ENCODE measurements at regions not wholly inside any gene's neighbourhood (a gene's known extent, or its start where the extent isn't known, plus 50 kb on each side); places are given as distances from the start of the nearest gene placed in this dataset.
"Not testable (repeated sequence)": the region's sequence is repeated elsewhere in the genome, so short reads cannot be mapped to it uniquely, and the experiment has no call there.

DNA sequence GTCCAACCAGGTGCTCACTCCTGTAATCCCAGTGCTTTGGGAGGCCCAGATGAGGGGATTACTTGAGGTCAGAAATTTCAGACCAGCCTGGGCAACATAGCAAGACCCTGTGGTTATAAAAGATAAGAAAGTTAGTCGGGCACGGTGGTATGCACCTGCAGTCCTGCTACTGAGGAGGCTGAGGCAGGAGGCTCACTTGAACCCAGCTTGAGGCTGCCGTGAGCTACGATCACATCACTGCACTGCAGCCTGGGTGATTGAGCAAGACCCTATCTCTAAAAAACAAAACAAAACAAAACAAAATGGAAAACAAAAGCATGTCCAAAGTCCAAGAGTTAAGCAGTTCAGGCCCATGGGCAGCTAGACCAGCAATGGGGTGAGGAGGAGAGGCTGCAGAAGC, 143.2 kb downstream of the IRX5 start (continued):
- TF ChIP-seq ZNF655 (CRISPR knock-in tag; IDR thresholded peaks at IDR 0.05) (no peak), ZNF644 (tag; IDR thresholded peaks at IDR 0.05; ENCODE audit: low read depth) (no peak), ZNF324 (CRISPR knock-in tag; IDR thresholded peaks at IDR 0.05) (no peak)

GRCh38 chr16:55075208-55075607, 144.5 kb downstream of the IRX5 start:
- H3K4me1 ChIP-seq (replicated peaks in 1 of 2; ENCODE audit: control insufficient read depth in 2 of 2, insufficient read depth in 2 of 2, low read length in 2 of 2); H3K4me3 ChIP-seq; H3K79me2 ChIP-seq (ENCODE audit: control insufficient read depth, insufficient read depth, low read length); H3K9me1 ChIP-seq (ENCODE audit: control insufficient read depth, insufficient read depth, low read length); CTCF ChIA-PET (ENCODE audit: low intra/inter-chr PET ratio); intact Hi-C loops (cut with micrococcal nuclease); ATAC-seq; DNase-seq (ENCODE audit: extremely low read depth in 1 of 4, low spot score in 3 of 4); BruUV-seq (replicated peaks); H3K36me3 ChIP-seq (ENCODE audit: control insufficient read depth, insufficient read depth, low read length); H3K27ac ChIP-seq (ENCODE audit: extremely low read depth, low read depth, low read length); H4K20me1 ChIP-seq (replicated peaks; ENCODE audit: control insufficient read depth, insufficient read depth, low read length); H3K27me3 ChIP-seq (ENCODE audit: control insufficient read depth in 2 of 2, insufficient read depth in 2 of 2, low read length in 2 of 2); FAIRE-seq; H3K9me3 ChIP-seq (replicated peaks; ENCODE audit: control insufficient read depth, insufficient read depth, low read depth, low read length); H3K4me2 ChIP-seq (ENCODE audit: insufficient read depth, low read length); H3K9ac ChIP-seq (ENCODE audit: insufficient read depth in 1 of 2, low read depth in 2 of 2, low read length in 2 of 2); in situ Hi-C loops (cut with MboI); H2AFZ ChIP-seq (ENCODE audit: low read depth, low read length); POLR2A ChIA-PET: not testable (repeated sequence)
- 1% methylated on average over 7 of the region's 7 CpGs for WGBS (ENCODE audit: insufficient coverage, low coverage, missing lambda C conversion rate)

- FAIRE-seq, result no peak
- Histone ChIP-seq H3K9ac (ENCODE audit: insufficient read depth in 1 of 2, low read depth in 2 of 2, low read length in 2 of 2) (no peak overlapping the region), H3K36me3 (ENCODE audit: control insufficient read depth, insufficient read depth, low read length) (no peaks in the 10 kb centered on the region), H3K79me2 (ENCODE audit: control insufficient read depth, insufficient read depth, low read length) (no peaks in the 10 kb centered on the region), H2AFZ (ENCODE audit: low read depth, low read length) (no peak overlapping the region), H3K9me3 (replicated peaks; ENCODE audit: control insufficient read depth, insufficient read depth, low read depth, low read length) (no peaks in the 10 kb centered on the region), H3K4me3 (no peak overlapping the region), H3K27ac (ENCODE audit: extremely low read depth, low read depth, low read length) (no peak overlapping the region), H3K4me2 (ENCODE audit: insufficient read depth, low read length) (no peak overlapping the region), H3K4me1 (replicated peaks in 1 of 2; ENCODE audit: control insufficient read depth in 2 of 2, insufficient read depth in 2 of 2, low read length in 2 of 2) (no peaks in the 10 kb centered on the region), H3K9me1 (ENCODE audit: control insufficient read depth, insufficient read depth, low read length) (no peaks in the 10 kb centered on the region), H4K20me1 (replicated peaks; ENCODE audit: control insufficient read depth, insufficient read depth, low read length) (no peaks in the 10 kb centered on the region), H3K27me3 (ENCODE audit: control insufficient read depth in 2 of 2, insufficient read depth in 2 of 2, low read length in 2 of 2) (no peaks in the 10 kb centered on the region; a peak in 2 of 5 replicates)
- DNase-seq (ENCODE audit: extremely low read depth in 1 of 4, low spot score in 3 of 4), result no peak
- in situ Hi-C loops (cut with MboI), result no loop called here
- 8% methylated on average over 1 of the region's 1 CpG for WGBS (ENCODE audit: insufficient coverage, low coverage, missing lambda C conversion rate)
- ATAC-seq, result no peak
- POLR2A ChIA-PET, result no interaction called here
- intact Hi-C loops (cut with micrococcal nuclease), result no loop called here
- no TSS peak for BruUV-seq (replicated peaks)
- CTCF ChIA-PET (ENCODE audit: low intra/inter-chr PET ratio), result no interaction called here
These were observed 145.4 kb downstream of the IRX5 start for GRCh38 chr16:55076053-55076452.

Measured in K562 (cell line).